Endothelial cell of umbilical vein (primary cell): ENCODE measurements at regions not wholly inside any gene's neighbourhood (a gene's known extent, or its start where the extent isn't known, plus 50 kb on each side); places are given as distances from the start of the nearest gene placed in this dataset.

Experiments
- BruUV-seq: library from RNA; stranded (reverse); fragments of 400-500 nt; replicated peaks from 2 replicates; lab custom pipeline; 2021; lab: Mats Ljungman, UMichigan
- CTCF ChIA-PET: fragments of 300-600, 350-600 bp; sonication (Branson Sonifier 250); formaldehyde crosslinking; loops from one replicate; lab custom pipeline; 2021; ENCODE audit warnings: antibody characterized with exemption, inconsistent platforms; lab: Charles Lee
- POLR2A ChIA-PET: fragments of 300-600, 350-600 bp; sonication (Branson Sonifier 250); formaldehyde crosslinking; loops from one replicate; lab custom pipeline; 2021; ENCODE audit warnings: antibody characterized with exemption, inconsistent platforms; lab: Charles Lee
- DNase-seq: peaks from one replicate; pipeline ENCODE4 v3.0.0-alpha.2; 2011; ENCODE audit warnings: low read depth, low spot score
- FAIRE-seq: peaks from 2 replicates; lab custom pipeline; 2011; peaks lifted over from hg19 to GRCh38; lab: Jason Lieb, UNC
- H2AFZ ChIP-seq: 2 replicates; pipeline ENCODE4 v1.6.0; 2012; ENCODE audit warnings: low read depth, low read length, control low read depth, inconsistent platforms
- H3K27ac ChIP-seq: 2 replicates; pipeline ENCODE4 v1.5.1; 2011; ENCODE audit warnings: low read depth, mild to moderate bottlenecking, control low read depth, low read length, moderate library complexity; ENCODE audit not compliant: insufficient read depth
- H3K27me3 ChIP-seq, 2 experiments: 2 replicates each; pipeline versions ENCODE4 v1.6.0 to v1.6.1; 2011; ENCODE audit warnings: low read length in 2 of 2, mixed read lengths in 1 of 2; ENCODE audit not compliant: control insufficient read depth in 2 of 2, insufficient read depth in 2 of 2
- H3K36me3 ChIP-seq, 2 experiments: 2 replicates in 1 of 2; 3 replicates in 1 of 2; pipeline ENCODE4 v1.5.1; 2011; ENCODE audit warnings: low read length in 2 of 2, mild to moderate bottlenecking in 1 of 2, moderate library complexity in 1 of 2; ENCODE audit not compliant: control insufficient read depth in 2 of 2, insufficient read depth in 2 of 2; ENCODE audit errors: extremely low read depth in 1 of 2
- H3K4me1 ChIP-seq: 3 replicates; pipeline ENCODE4 v1.5.1; 2011; ENCODE audit warnings: mild to moderate bottlenecking, low read length; ENCODE audit not compliant: control insufficient read depth, insufficient read depth; ENCODE audit errors: extremely low read depth
- H3K4me2 ChIP-seq: 2 replicates; pipeline ENCODE4 v1.6.1; 2011; ENCODE audit warnings: low read length, control low read depth, mixed read lengths; ENCODE audit not compliant: insufficient read depth
- H3K4me3 ChIP-seq, 3 experiments: fragments of 200-600 bp in 1 of 3; sonication (generic), shearing (Covaris generic) in 1 of 3; replicated peaks in 1 of 3; 2 replicates each; pipeline ENCODE4 v1.5.1; 2011 to 2016; ENCODE audit warnings: control low read depth in 3 of 3, low read length in 3 of 3, mild to moderate bottlenecking in 2 of 3, inconsistent platforms in 1 of 3, low read depth in 1 of 3, moderate library complexity in 1 of 3; ENCODE audit not compliant: insufficient read depth in 1 of 3
- H3K79me2 ChIP-seq: 2 replicates; pipeline ENCODE4 v1.6.0; 2012; ENCODE audit warnings: low read length, inconsistent platforms; ENCODE audit not compliant: control insufficient read depth, insufficient read depth
- H3K9ac ChIP-seq: replicated peaks from 2 replicates; pipeline ENCODE3; 2011; ENCODE audit warnings: low read length, control low read depth; ENCODE audit not compliant: insufficient read depth; ENCODE audit errors: extremely low read depth
- H3K9me1 ChIP-seq: replicated peaks from 3 replicates; pipeline ENCODE4 v1.6.0; 2011; ENCODE audit warnings: mild to moderate bottlenecking, low read length; ENCODE audit not compliant: control insufficient read depth, insufficient read depth; ENCODE audit errors: extremely low read depth
- H3K9me3 ChIP-seq: replicated peaks from 2 replicates; pipeline ENCODE4 v1.5.1; 2012; ENCODE audit warnings: low read length, inconsistent platforms; ENCODE audit not compliant: control insufficient read depth, insufficient read depth
- H4K20me1 ChIP-seq: replicated peaks from 2 replicates; pipeline ENCODE3; 2011; ENCODE audit warnings: mild to moderate bottlenecking, low read length; ENCODE audit not compliant: control insufficient read depth, insufficient read depth; ENCODE audit errors: extremely low read depth
- EZH2 ChIP-seq: IDR thresholded peaks from 2 replicates; pipeline ENCODE4 v1.6.1; 2012; ENCODE audit warnings: borderline replicate concordance, low read depth, mild to moderate bottlenecking, moderate library complexity, low read length, inconsistent platforms; ENCODE audit not compliant: severe bottlenecking
- FOS ChIP-seq: IDR thresholded peaks from 2 replicates; pipeline ENCODE4 v1.6.1; 2011; ENCODE audit warnings: mild to moderate bottlenecking, low read length, moderate library complexity, borderline replicate concordance; ENCODE audit not compliant: insufficient read depth
- GATA2 ChIP-seq: IDR thresholded peaks from 2 replicates; pipeline ENCODE4 v1.7.0; 2011; ENCODE audit warnings: low read depth, mild to moderate bottlenecking, moderate library complexity, mixed read lengths, low read length; ENCODE audit not compliant: insufficient read length, insufficient read depth
- JUN ChIP-seq: IDR thresholded peaks from 2 replicates; pipeline ENCODE4 v1.6.1; 2011; ENCODE audit warnings: borderline replicate concordance, low read depth; ENCODE audit not compliant: insufficient read length, insufficient read depth
- MYC ChIP-seq: IDR thresholded peaks from one replicate; pipeline ENCODE4 v1.6.1; 2011; ENCODE audit warnings: mild to moderate bottlenecking, low read depth, low read length
- POLR2A ChIP-seq: IDR thresholded peaks from 2 replicates; pipeline ENCODE4 v1.6.1; 2012; ENCODE audit warnings: low read depth, mild to moderate bottlenecking, control low read depth, low read length
- POLR2AphosphoS5 ChIP-seq: IDR thresholded peaks from 2 replicates; pipeline ENCODE4 v1.6.1; 2012; ENCODE audit warnings: low read depth, mild to moderate bottlenecking, control low read depth, low read length, moderate library complexity; ENCODE audit not compliant: insufficient read depth
- dilution Hi-C: fragments of 300-500 bp; cut with MboI; formaldehyde crosslinking; loops from one replicate; pipeline ENCODE4 v1.15.0; 2019; ENCODE audit warnings: low sequenced_read_pairs; ENCODE audit not compliant: extremely low pct_ligation_motif_present
- intact Hi-C: fragments of 100-400 bp; cut with micrococcal nuclease; formaldehyde crosslinking; loops from one replicate; pipeline ENCODE4 v1.10.0; 2022
- TF ChIP-seq, protein P1 (sequence below), 2 donors: IDR thresholded peaks; 1 replicate in 1 of 2; 2 replicates in 1 of 2; pipeline ENCODE4 v1.5.1; 2011; ENCODE audit warnings: low read length in 2 of 2, mild to moderate bottlenecking in 2 of 2, moderate library complexity in 2 of 2, control low read depth in 1 of 2, inconsistent platforms in 1 of 2, low read depth in 1 of 2; ENCODE audit not compliant: insufficient read depth in 1 of 2; ENCODE audit errors: extremely low read depth in 1 of 2
- TF ChIP-seq, protein P2 (sequence below): IDR thresholded peaks from 2 replicates; pipeline ENCODE4 v1.6.1; 2011; ENCODE audit not compliant: insufficient read depth, insufficient read length

DNA sequence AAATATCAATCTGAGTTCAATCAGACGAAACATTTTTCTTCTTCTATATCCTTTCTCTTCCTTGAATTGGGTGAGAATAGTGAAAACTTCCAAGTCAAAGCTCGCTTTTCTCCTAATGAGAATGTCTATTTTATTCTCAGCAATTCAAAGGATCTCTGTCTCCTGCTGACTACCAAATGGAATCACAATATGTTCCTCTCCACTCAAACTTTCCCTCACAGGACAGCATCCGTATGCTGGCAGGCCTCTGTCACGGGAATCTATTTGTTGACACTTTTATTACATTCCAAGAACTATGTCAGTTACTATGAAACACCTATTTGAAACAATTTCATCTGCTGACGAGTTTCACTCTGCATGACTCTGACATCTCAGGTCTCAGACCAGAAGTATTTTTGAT, 1196.6 kb downstream of the CDH11 start:
- H3K36me3 ChIP-seq = no peaks in the 10 kb centered on the region
- no TSS peak for BruUV-seq
- DNase-seq (no peak), FAIRE-seq (no peak)
- no peaks in the 10 kb centered on the region for H4K20me1 ChIP-seq
- no peaks in the 10 kb centered on the region for H3K9me3 ChIP-seq
- H3K27me3 ChIP-seq = no peaks in the 10 kb centered on the region
- H3K9ac ChIP-seq = no peak overlapping the region
- no peaks in the 10 kb centered on the region for H3K9me1 ChIP-seq
- H2AFZ ChIP-seq = no peak overlapping the region
- CTCF ChIA-PET = no interaction called here
- H3K79me2 ChIP-seq = no peaks in the 10 kb centered on the region
- H3K4me1 ChIP-seq = no peaks in the 10 kb centered on the region
- H3K4me3 ChIP-seq = no peak overlapping the region
- no peak overlapping the region for H3K4me2 ChIP-seq
- POLR2A ChIA-PET = no interaction called here
- H3K27ac ChIP-seq = no peak overlapping the region
- dilution Hi-C loops (no loop called here), intact Hi-C loops (no loop called here)
- TF ChIP-seq, protein P1, sequence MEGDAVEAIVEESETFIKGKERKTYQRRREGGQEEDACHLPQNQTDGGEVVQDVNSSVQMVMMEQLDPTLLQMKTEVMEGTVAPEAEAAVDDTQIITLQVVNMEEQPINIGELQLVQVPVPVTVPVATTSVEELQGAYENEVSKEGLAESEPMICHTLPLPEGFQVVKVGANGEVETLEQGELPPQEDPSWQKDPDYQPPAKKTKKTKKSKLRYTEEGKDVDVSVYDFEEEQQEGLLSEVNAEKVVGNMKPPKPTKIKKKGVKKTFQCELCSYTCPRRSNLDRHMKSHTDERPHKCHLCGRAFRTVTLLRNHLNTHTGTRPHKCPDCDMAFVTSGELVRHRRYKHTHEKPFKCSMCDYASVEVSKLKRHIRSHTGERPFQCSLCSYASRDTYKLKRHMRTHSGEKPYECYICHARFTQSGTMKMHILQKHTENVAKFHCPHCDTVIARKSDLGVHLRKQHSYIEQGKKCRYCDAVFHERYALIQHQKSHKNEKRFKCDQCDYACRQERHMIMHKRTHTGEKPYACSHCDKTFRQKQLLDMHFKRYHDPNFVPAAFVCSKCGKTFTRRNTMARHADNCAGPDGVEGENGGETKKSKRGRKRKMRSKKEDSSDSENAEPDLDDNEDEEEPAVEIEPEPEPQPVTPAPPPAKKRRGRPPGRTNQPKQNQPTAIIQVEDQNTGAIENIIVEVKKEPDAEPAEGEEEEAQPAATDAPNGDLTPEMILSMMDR (IDR thresholded peaks at IDR 0.05; ENCODE audit: extremely low read depth in 1 of 2, insufficient read depth in 1 of 2, low read depth in 1 of 2, low read length in 2 of 2) = no peak
- TF ChIP-seq GATA2 (no peak), MYC (no peak), JUN (no peak), FOS (no peak), POLR2A (no peak), EZH2 (no peak), POLR2AphosphoS5 (no peak)
- TF ChIP-seq, protein P2, sequence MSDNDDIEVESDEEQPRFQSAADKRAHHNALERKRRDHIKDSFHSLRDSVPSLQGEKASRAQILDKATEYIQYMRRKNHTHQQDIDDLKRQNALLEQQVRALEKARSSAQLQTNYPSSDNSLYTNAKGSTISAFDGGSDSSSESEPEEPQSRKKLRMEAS = no peak
